MM.1S (cell line): ENCODE measurements at regions not wholly inside any gene's neighbourhood (a gene's known extent, or its start where the extent isn't known, plus 50 kb on each side); places are given as distances from the start of the nearest gene placed in this dataset.

ENCODE experiments used
- DNase-seq: peaks from one replicate; pipeline ENCODE4 v3.0.0-alpha.2; 2015
- H2AFZ ChIP-seq: fragments of 300-600 bp; sonication (generic); 2 replicates; pipeline ENCODE4 v1.6.0; 2016; ENCODE audit warnings: antibody characterized with exemption, low read length
- H3F3A ChIP-seq: fragments of 300-600 bp; sonication (generic); 2 replicates; pipeline ENCODE4 v1.6.1; 2016; ENCODE audit warnings: mild to moderate bottlenecking, antibody characterized with exemption, low read length, moderate library complexity, mixed read lengths; ENCODE audit not compliant: insufficient read depth
- H3K27ac ChIP-seq: fragments of 300-600 bp; sonication (generic); 2 replicates; pipeline ENCODE4 v1.5.1; 2016; ENCODE audit warnings: mild to moderate bottlenecking, low read length
- H3K27me3 ChIP-seq: fragments of 300-600 bp; sonication (generic); replicated peaks from 2 replicates; pipeline ENCODE4 v1.6.0; 2016; ENCODE audit warnings: low read length; ENCODE audit not compliant: insufficient read depth
- H3K36me3 ChIP-seq: fragments of 300-600 bp; sonication (generic); replicated peaks from 2 replicates; pipeline ENCODE4 v1.6.1; 2016; ENCODE audit warnings: mild to moderate bottlenecking, low read length, mixed read lengths; ENCODE audit not compliant: insufficient read depth
- H3K4me1 ChIP-seq: fragments of 300-600 bp; sonication (generic); 2 replicates; pipeline ENCODE4 v1.6.1; 2016; ENCODE audit warnings: low read length, mixed read lengths
- H3K4me2 ChIP-seq: fragments of 300-600 bp; sonication (generic); 2 replicates; pipeline ENCODE4 v1.6.0; 2016; ENCODE audit warnings: low read depth, low read length
- H3K4me3 ChIP-seq: fragments of 300-600 bp; sonication (generic); 2 replicates; pipeline ENCODE4 v1.5.1; 2016; ENCODE audit warnings: low read length, mixed read lengths
- H3K79me2 ChIP-seq: fragments of 300-600 bp; sonication (generic); 2 replicates; pipeline ENCODE4 v1.6.1; 2016; ENCODE audit warnings: mixed run types, low read length, mixed read lengths
- H3K9ac ChIP-seq: fragments of 300-600 bp; sonication (generic); 2 replicates; pipeline ENCODE4 v1.6.1; 2016; ENCODE audit warnings: low read length, mixed read lengths
- H3K9me2 ChIP-seq: fragments of 300-600 bp; sonication (generic); replicated peaks from 2 replicates; pipeline ENCODE4 v1.6.1; 2016; ENCODE audit warnings: mild to moderate bottlenecking, low read length, mixed read lengths; ENCODE audit not compliant: insufficient read depth
- H3K9me3 ChIP-seq: fragments of 300-600 bp; sonication (generic); replicated peaks from 2 replicates; pipeline ENCODE4 v1.6.1; 2016; ENCODE audit warnings: mild to moderate bottlenecking, low read length, mixed read lengths; ENCODE audit not compliant: insufficient read depth
- H4K20me1 ChIP-seq: fragments of 300-600 bp; sonication (generic); 2 replicates; pipeline ENCODE4 v1.6.1; 2016; ENCODE audit warnings: mild to moderate bottlenecking, low read length, moderate library complexity, mixed read lengths; ENCODE audit not compliant: insufficient read depth
- CTCF ChIP-seq: fragments of 300-600 bp; sonication (generic); IDR thresholded peaks from 2 replicates; pipeline ENCODE4 v1.5.1; 2016; ENCODE audit warnings: antibody characterized with exemption, low read length, mixed read lengths
- EZH2 ChIP-seq: fragments of 300-600 bp; sonication (generic); optimal IDR thresholded peaks from 2 replicates; pipeline ENCODE3; 2017; ENCODE audit warnings: low read depth, mild to moderate bottlenecking, antibody characterized with exemption, low read length, mixed read lengths
- EZH2phosphoT487 ChIP-seq: fragments of 300-600 bp; sonication (generic); IDR thresholded peaks from 2 replicates; pipeline ENCODE4 v1.6.1; 2018; ENCODE audit warnings: antibody characterized with exemption, low read length

- Histone ChIP-seq H3K4me1 (no peaks in the 10 kb centered on the region), H3K9me3 (no peaks in the 10 kb centered on the region), H4K20me1 (no peaks in the 10 kb centered on the region), H3K27ac (no peak overlapping the region), H3K36me3 (no peaks in the 10 kb centered on the region), H3K79me2 (no peaks in the 10 kb centered on the region), H3K9me2 (no peaks in the 10 kb centered on the region), H3K9ac (no peak overlapping the region), H3K27me3 (no peaks in the 10 kb centered on the region), H3F3A (no peaks in the 10 kb centered on the region), H3K4me3 (no peak overlapping the region), H3K4me2 (no peak overlapping the region), H2AFZ (no peak overlapping the region)
- TF ChIP-seq CTCF = no peak
- TF ChIP-seq EZH2 = no peak
- TF ChIP-seq EZH2phosphoT487 = no peak
- no peak for DNase-seq
Measured at GRCh38 chr2:188077757-188078156, 213.9 kb upstream of the GULP1 start.

- no peaks in the 10 kb centered on the region for H3K27me3 ChIP-seq
- no peak for TF ChIP-seq CTCF
- TF ChIP-seq EZH2 = no peak
- TF ChIP-seq EZH2phosphoT487 = no peak
- H3F3A ChIP-seq = no peaks in the 10 kb centered on the region
- no peak overlapping the region for H3K9ac ChIP-seq
- H3K4me2 ChIP-seq = no peak overlapping the region
- no peak overlapping the region for H3K4me3 ChIP-seq
- H3K36me3 ChIP-seq = no peaks in the 10 kb centered on the region
- H3K79me2 ChIP-seq = no peaks in the 10 kb centered on the region
- H3K4me1 ChIP-seq = no peaks in the 10 kb centered on the region
- no peaks in the 10 kb centered on the region for H3K9me2 ChIP-seq
- H4K20me1 ChIP-seq = no peaks in the 10 kb centered on the region
- H3K27ac ChIP-seq = no peak overlapping the region
- no peak overlapping the region for H2AFZ ChIP-seq
- DNase-seq = no peak
- no peaks in the 10 kb centered on the region for H3K9me3 ChIP-seq
Measured at GRCh38 chr2:188078534-188078933, 213.1 kb upstream of the GULP1 start.

GRCh38 chr2:188079196-188079595, 212.5 kb upstream of the GULP1 start:
- no peaks in the 10 kb centered on the region for H3K9me2 ChIP-seq
- H3F3A ChIP-seq = no peaks in the 10 kb centered on the region
- no peak overlapping the region for H3K27ac ChIP-seq
- no peaks in the 10 kb centered on the region for H3K4me1 ChIP-seq
- TF ChIP-seq CTCF = no peak
- no peak for TF ChIP-seq EZH2
- TF ChIP-seq EZH2phosphoT487 = no peak
- no peaks in the 10 kb centered on the region for H4K20me1 ChIP-seq
- no peak overlapping the region for H2AFZ ChIP-seq
- no peaks in the 10 kb centered on the region for H3K36me3 ChIP-seq
- no peak overlapping the region for H3K9ac ChIP-seq
- H3K27me3 ChIP-seq = no peaks in the 10 kb centered on the region
- no peak overlapping the region for H3K4me2 ChIP-seq
- H3K9me3 ChIP-seq = no peaks in the 10 kb centered on the region
- no peak for DNase-seq
- H3K4me3 ChIP-seq = no peak overlapping the region
- H3K79me2 ChIP-seq = no peaks in the 10 kb centered on the region
